ENCODE measurements at regions not wholly inside any gene's neighbourhood (a gene's known extent, or its start where the extent isn't known, plus 50 kb on each side); places are given as distances from the start of the nearest gene placed in this dataset.
A peak's percentile ranks its signal among the peaks of the same experiment; 100 is the strongest.

DNA sequence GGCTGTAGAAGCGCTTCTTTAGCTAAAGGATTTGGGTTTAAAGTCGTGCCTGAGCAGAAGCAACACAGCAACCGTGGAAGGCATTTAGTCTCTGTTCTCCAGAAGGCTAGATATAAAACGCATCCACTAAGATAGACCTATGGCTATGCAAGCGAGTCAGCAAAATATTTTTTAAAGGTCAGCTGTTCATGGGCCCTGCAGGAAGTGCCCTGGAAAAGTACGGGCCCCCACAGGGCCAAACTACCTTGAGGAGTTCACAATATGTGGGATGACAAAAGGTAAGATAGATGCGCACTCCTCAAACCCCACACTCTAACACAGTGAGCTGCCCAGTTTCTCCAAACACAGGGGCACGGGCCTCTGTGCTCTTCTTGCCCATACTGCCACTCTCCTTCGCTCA lies 261.6 kb downstream of the VPS13C start:
- DNase-seq (ENCODE audit: low read depth): no peak
- no peak overlapping the region for H3K4me3 ChIP-seq (ENCODE audit: low read depth, low read length)
- H3K36me3 ChIP-seq (ENCODE audit: control insufficient read depth, insufficient read depth, low read length): no peaks in the 10 kb centered on the region
- TF ChIP-seq, protein P1, sequence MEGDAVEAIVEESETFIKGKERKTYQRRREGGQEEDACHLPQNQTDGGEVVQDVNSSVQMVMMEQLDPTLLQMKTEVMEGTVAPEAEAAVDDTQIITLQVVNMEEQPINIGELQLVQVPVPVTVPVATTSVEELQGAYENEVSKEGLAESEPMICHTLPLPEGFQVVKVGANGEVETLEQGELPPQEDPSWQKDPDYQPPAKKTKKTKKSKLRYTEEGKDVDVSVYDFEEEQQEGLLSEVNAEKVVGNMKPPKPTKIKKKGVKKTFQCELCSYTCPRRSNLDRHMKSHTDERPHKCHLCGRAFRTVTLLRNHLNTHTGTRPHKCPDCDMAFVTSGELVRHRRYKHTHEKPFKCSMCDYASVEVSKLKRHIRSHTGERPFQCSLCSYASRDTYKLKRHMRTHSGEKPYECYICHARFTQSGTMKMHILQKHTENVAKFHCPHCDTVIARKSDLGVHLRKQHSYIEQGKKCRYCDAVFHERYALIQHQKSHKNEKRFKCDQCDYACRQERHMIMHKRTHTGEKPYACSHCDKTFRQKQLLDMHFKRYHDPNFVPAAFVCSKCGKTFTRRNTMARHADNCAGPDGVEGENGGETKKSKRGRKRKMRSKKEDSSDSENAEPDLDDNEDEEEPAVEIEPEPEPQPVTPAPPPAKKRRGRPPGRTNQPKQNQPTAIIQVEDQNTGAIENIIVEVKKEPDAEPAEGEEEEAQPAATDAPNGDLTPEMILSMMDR (IDR thresholded peaks at IDR 0.05; ENCODE audit: insufficient read depth, low read length, severe bottlenecking): no peak
- H3K27me3 ChIP-seq (ENCODE audit: control insufficient read depth, insufficient read depth, low read length): no peaks in the 10 kb centered on the region
- no peak for FAIRE-seq

DNA sequence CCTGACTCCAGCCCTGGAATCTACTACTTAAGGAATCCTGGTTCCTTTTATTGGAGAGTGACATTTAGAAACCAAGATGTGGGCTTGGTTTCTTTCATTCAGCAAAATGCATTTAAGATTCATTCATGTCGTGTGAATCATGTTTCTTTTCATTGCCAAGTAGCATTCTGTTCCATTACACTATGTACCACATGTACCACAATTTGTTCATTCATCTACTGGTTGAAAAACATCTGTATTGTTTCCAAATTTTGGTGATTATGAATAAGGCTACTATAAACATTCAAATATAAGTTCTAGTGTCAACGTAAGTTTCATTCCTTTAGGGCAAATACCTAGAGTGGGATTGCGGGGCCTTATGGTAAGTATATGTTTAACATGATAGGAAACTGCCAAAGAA lies 264.2 kb downstream of the VPS13C start:
- no peak for FAIRE-seq
- no peaks in the 10 kb centered on the region for H3K27me3 ChIP-seq (ENCODE audit: control insufficient read depth, insufficient read depth, low read length)
- no peak for DNase-seq (ENCODE audit: low read depth)
- no peak overlapping the region for H3K4me3 ChIP-seq (ENCODE audit: low read depth, low read length)
- no peaks in the 10 kb centered on the region for H3K36me3 ChIP-seq (ENCODE audit: control insufficient read depth, insufficient read depth, low read length)
- TF ChIP-seq, protein P1 (IDR thresholded peaks at IDR 0.05; ENCODE audit: insufficient read depth, low read length, severe bottlenecking): no peak

DNA sequence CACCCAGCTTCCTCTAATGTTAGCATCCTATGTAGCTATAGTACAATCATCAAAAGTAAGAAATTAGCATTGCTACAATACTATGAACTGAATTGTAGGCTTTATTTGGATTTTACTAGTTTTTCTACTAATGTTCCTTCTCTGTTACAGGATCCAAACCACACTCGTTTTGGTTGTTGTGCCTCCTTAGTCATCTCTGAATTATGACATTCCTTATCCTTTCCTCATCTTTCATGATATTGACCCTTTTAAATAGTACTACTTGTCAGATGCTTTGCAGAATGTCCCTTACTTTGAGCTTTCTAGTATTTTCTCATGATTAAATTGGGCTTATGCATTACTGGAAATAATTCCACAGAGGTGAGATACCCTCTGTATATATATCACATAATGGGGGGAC lies 265.4 kb downstream of the VPS13C start:
- Histone ChIP-seq H3K36me3 (ENCODE audit: control insufficient read depth, insufficient read depth, low read length) (no peaks in the 10 kb centered on the region), H3K27me3 (ENCODE audit: control insufficient read depth, insufficient read depth, low read length) (no peaks in the 10 kb centered on the region), H3K4me3 (ENCODE audit: low read depth, low read length) (no peak overlapping the region)
- FAIRE-seq (no peak), DNase-seq (ENCODE audit: low read depth) (no peak)
- TF ChIP-seq, protein P1 (IDR thresholded peaks at IDR 0.05; ENCODE audit: insufficient read depth, low read length, severe bottlenecking): no peak

DNA sequence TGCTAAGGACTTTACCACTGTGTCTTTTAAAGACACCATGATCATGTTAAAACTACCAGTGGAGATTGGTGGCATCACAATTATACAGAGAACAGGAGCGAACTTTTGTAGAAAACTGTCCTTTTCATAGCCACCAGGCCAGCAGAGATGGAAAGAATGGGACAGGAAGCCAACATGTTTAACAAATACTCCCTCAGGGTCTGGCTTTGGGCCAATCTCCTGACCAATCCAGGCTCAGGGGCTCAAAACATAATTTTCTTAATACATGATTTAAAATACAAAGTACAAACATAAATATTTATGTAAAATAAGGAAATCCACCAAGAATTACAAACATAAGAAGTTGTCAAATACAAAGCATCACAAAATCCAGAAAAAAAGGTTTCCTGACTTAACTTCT lies 266.0 kb downstream of the VPS13C start:
- Histone ChIP-seq H3K4me3 (ENCODE audit: low read depth, low read length) (no peak overlapping the region), H3K27me3 (ENCODE audit: control insufficient read depth, insufficient read depth, low read length) (no peaks in the 10 kb centered on the region), H3K36me3 (ENCODE audit: control insufficient read depth, insufficient read depth, low read length) (no peaks in the 10 kb centered on the region)
- TF ChIP-seq, protein P1 (IDR thresholded peaks at IDR 0.05; ENCODE audit: insufficient read depth, low read length, severe bottlenecking): no peak
- no peak for DNase-seq (ENCODE audit: low read depth)
- no peak for FAIRE-seq

DNA sequence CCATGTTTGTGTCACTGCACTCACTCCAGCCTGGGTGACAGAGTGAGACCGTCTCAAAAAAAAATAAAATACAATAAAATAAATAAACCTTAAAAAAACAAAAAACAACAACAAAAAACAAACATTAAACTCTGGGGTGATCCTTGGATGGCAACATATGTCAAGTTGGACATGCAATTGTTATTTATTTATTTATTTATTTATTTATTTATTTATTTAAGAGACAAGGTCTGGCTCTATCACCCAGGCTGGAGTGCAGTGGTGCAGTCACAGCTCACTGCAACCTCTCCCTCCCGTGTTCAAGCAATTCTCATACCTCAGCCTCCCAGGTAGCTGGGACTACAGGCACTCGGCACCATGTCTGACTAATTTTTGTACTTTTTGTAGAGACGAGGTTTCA lies 275.5 kb downstream of the VPS13C start:
- Histone ChIP-seq H3K36me3 (ENCODE audit: control insufficient read depth, insufficient read depth, low read length) (no peaks in the 10 kb centered on the region), H3K27me3 (ENCODE audit: control insufficient read depth, insufficient read depth, low read length) (no peaks in the 10 kb centered on the region), H3K4me3 (ENCODE audit: low read depth, low read length) (no peak overlapping the region)
- FAIRE-seq: no peak
- DNase-seq (ENCODE audit: low read depth): no peak
- TF ChIP-seq, protein P1 (IDR thresholded peaks at IDR 0.05; ENCODE audit: insufficient read depth, low read length, severe bottlenecking): no peak

DNA sequence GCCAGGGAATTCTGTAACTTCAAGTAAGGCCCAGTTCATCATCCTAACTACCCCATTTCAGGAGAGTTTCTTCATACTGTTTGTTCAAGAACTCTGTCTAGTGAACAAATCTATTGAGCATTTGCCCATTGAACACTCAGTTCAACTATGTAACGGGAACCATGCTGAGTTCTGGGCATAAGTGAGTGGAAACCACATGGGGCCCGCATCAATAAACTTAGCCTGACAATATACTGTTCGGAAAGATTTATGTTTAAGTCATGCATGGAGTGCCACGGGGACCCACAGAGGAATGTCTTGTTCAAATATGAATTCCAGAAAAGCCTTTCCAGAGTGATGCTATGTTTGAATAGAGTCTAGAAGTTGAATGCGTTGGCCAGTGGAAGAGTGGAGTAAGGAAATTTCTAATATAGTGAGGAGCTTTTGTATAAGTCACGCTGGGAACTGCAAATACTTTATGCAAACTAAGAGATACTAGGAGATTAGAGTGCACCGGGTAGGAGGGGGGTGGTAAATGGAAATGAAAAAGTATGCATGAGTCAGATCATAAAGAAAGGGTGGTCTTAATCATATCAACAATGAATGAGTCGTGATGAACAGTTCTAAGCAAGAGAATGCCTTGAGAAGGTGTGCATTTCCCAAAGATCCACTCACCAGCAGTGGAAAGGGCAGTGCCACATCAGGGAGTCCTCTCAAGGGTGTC lies 279.8 kb downstream of the VPS13C start:
- TF ChIP-seq, protein P1 (IDR thresholded peaks at IDR 0.05; ENCODE audit: insufficient read depth, low read length, severe bottlenecking): no peak
- H3K36me3 ChIP-seq (ENCODE audit: control insufficient read depth, insufficient read depth, low read length): no peaks in the 10 kb centered on the region
- no peak overlapping the region for H3K4me3 ChIP-seq (ENCODE audit: low read depth, low read length)
- DNase-seq (ENCODE audit: low read depth): peak; percentile 28
- FAIRE-seq: no peak
- H3K27me3 ChIP-seq (ENCODE audit: control insufficient read depth, insufficient read depth, low read length): no peaks in the 10 kb centered on the region

All from bronchial epithelial cell (primary cell).